ENCODE measurements at regions not wholly inside any gene's neighbourhood (a gene's known extent, or its start where the extent isn't known, plus 50 kb on each side); places are given as distances from the start of the nearest gene placed in this dataset.

DNA sequence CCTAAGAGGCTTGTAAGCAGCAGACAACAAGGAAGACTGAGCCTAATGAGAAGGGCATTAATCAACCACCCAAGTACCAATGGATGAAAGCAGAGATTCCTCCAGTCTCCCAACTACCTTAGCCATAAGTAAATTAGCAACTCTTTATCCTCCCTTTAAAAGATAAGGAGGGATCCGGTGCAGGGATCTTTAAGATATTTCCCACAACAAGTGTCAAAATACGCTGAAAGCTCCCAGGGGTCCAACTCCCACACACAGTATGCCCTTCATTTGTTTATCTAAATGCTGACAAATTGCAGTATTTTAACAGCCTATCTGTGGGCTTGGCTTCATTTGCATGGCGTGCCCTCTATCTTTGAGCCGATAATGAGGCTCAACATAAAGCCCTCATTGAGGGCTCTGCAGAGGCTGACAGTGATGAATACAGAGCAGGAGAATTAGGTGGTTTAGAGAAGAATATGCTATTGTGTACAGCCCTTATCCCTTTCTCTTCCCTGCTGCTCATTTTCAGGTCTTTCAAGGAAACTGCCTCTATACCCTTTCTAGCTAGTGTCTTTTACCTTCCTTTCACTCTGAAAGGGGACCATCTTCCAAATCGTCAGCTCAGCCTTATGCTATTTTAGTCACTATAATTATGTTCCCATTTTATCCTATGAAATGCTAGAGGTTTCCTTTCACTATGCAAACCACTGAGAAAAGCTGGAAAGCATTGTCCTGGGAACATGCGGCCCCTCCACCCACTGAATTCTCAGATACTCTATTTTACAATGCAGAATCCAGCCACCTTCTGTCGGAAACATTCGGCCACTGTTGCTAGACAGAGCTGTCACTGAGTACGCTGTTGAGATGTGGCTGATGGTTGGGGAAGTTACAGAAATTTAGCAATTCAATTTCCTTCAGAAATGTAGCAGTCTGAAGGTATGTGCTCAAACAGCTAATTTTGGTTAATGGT is 575.2 kb upstream of the JAG1 start:
- Histone ChIP-seq H3K4me2 (ENCODE audit: low read depth, low read length, poor library complexity, severe bottlenecking) (no peak overlapping the region), H3K9me3 (ENCODE audit: insufficient read depth, low read depth, low read length) (no peaks in the 10 kb centered on the region), H3K9ac (ENCODE audit: low read depth, low read length, poor library complexity, severe bottlenecking) (no peak overlapping the region), H3K79me2 (ENCODE audit: insufficient read depth, low read length) (no peaks in the 10 kb centered on the region), H2AFZ (ENCODE audit: low read length) (no peak overlapping the region), H3K4me1 (ENCODE audit: insufficient read depth, low read length, poor library complexity, severe bottlenecking) (no peaks in the 10 kb centered on the region), H3K27me3 (ENCODE audit: insufficient read depth, low read length, poor library complexity, severe bottlenecking) (no peaks in the 10 kb centered on the region), H3K36me3 (ENCODE audit: insufficient read depth, low read length) (no peaks in the 10 kb centered on the region), H3F3A (ENCODE audit: low read depth) (no peaks in the 10 kb centered on the region), H4K20me1 (ENCODE audit: insufficient read depth, low read length, poor library complexity, severe bottlenecking) (no peaks in the 10 kb centered on the region), H3K9me2 (replicated peaks; ENCODE audit: low read depth, low read length) (no peaks in the 10 kb centered on the region), H3K4me3 (ENCODE audit: low read length, poor library complexity, severe bottlenecking) (no peak overlapping the region)
- TF ChIP-seq, protein P1, sequence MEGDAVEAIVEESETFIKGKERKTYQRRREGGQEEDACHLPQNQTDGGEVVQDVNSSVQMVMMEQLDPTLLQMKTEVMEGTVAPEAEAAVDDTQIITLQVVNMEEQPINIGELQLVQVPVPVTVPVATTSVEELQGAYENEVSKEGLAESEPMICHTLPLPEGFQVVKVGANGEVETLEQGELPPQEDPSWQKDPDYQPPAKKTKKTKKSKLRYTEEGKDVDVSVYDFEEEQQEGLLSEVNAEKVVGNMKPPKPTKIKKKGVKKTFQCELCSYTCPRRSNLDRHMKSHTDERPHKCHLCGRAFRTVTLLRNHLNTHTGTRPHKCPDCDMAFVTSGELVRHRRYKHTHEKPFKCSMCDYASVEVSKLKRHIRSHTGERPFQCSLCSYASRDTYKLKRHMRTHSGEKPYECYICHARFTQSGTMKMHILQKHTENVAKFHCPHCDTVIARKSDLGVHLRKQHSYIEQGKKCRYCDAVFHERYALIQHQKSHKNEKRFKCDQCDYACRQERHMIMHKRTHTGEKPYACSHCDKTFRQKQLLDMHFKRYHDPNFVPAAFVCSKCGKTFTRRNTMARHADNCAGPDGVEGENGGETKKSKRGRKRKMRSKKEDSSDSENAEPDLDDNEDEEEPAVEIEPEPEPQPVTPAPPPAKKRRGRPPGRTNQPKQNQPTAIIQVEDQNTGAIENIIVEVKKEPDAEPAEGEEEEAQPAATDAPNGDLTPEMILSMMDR (conservative IDR thresholded peaks at IDR 0.05; ENCODE audit: low read length), result no peak
- no peak for TF ChIP-seq EZH2phosphoT487 (IDR thresholded peaks at IDR 0.05; ENCODE audit: borderline replicate concordance)

DNA sequence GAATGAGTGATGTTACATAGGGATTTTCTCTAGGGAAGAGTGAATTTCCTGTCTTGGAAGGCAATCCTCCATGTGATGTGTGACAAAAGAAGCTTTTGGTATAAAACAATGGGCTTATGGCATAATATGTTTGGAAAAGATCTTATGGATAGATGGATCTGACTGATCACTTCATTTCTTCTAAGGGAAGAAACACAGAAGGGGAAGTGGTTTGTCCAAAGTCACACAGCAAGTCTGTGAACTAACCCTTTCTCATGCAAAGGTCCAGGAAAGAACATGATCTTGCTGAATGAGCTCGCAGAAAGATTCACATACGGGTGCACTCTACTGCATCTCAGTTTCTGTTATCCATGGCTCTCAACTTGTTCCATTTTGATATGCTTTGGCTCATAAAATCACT is 575.9 kb upstream of the JAG1 start:
- TF ChIP-seq EZH2phosphoT487 (IDR thresholded peaks at IDR 0.05; ENCODE audit: borderline replicate concordance), result no peak
- TF ChIP-seq, protein P1 (conservative IDR thresholded peaks at IDR 0.05; ENCODE audit: low read length), result no peak
- H3K4me3 ChIP-seq (ENCODE audit: low read length, poor library complexity, severe bottlenecking), result no peak overlapping the region
- no peaks in the 10 kb centered on the region for H3K9me3 ChIP-seq (ENCODE audit: insufficient read depth, low read depth, low read length)
- no peaks in the 10 kb centered on the region for H3K9me2 ChIP-seq (replicated peaks; ENCODE audit: low read depth, low read length)
- H2AFZ ChIP-seq (ENCODE audit: low read length), result no peak overlapping the region
- H4K20me1 ChIP-seq (ENCODE audit: insufficient read depth, low read length, poor library complexity, severe bottlenecking), result no peaks in the 10 kb centered on the region
- H3K4me2 ChIP-seq (ENCODE audit: low read depth, low read length, poor library complexity, severe bottlenecking), result no peak overlapping the region
- H3F3A ChIP-seq (ENCODE audit: low read depth), result no peaks in the 10 kb centered on the region
- H3K4me1 ChIP-seq (ENCODE audit: insufficient read depth, low read length, poor library complexity, severe bottlenecking), result no peaks in the 10 kb centered on the region
- H3K79me2 ChIP-seq (ENCODE audit: insufficient read depth, low read length), result no peaks in the 10 kb centered on the region
- H3K27me3 ChIP-seq (ENCODE audit: insufficient read depth, low read length, poor library complexity, severe bottlenecking), result no peaks in the 10 kb centered on the region
- no peak overlapping the region for H3K9ac ChIP-seq (ENCODE audit: low read depth, low read length, poor library complexity, severe bottlenecking)
- no peaks in the 10 kb centered on the region for H3K36me3 ChIP-seq (ENCODE audit: insufficient read depth, low read length)

DNA sequence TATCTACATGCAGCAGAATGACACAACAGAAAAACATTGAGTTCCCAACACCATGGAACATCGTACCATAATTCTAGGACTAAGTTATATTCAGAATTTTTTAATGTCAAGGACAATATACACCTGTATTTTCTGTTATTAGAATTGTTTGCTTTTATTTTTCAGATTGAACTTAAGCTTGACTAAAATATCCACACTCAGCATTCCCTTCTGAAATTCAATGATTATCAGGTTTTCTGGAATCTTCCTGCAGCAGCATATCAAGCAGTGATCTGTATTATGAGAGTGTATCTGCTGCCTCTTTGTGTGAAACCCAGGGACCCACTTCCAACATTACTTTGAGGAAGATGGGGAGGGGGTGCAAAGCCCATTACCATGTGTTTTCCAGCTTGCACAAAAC is 578.6 kb upstream of the JAG1 start:
- H2AFZ ChIP-seq (ENCODE audit: low read length), result no peak overlapping the region
- no peaks in the 10 kb centered on the region for H3K36me3 ChIP-seq (ENCODE audit: insufficient read depth, low read length)
- no peak overlapping the region for H3K9ac ChIP-seq (ENCODE audit: low read depth, low read length, poor library complexity, severe bottlenecking)
- no peaks in the 10 kb centered on the region for H3K4me1 ChIP-seq (ENCODE audit: insufficient read depth, low read length, poor library complexity, severe bottlenecking)
- H4K20me1 ChIP-seq (ENCODE audit: insufficient read depth, low read length, poor library complexity, severe bottlenecking), result no peaks in the 10 kb centered on the region
- H3K4me2 ChIP-seq (ENCODE audit: low read depth, low read length, poor library complexity, severe bottlenecking), result no peak overlapping the region
- TF ChIP-seq, protein P1 (conservative IDR thresholded peaks at IDR 0.05; ENCODE audit: low read length), result no peak
- no peak for TF ChIP-seq EZH2phosphoT487 (IDR thresholded peaks at IDR 0.05; ENCODE audit: borderline replicate concordance)
- no peaks in the 10 kb centered on the region for H3K9me2 ChIP-seq (replicated peaks; ENCODE audit: low read depth, low read length)
- H3K27me3 ChIP-seq (ENCODE audit: insufficient read depth, low read length, poor library complexity, severe bottlenecking), result no peaks in the 10 kb centered on the region
- no peaks in the 10 kb centered on the region for H3F3A ChIP-seq (ENCODE audit: low read depth)
- no peak overlapping the region for H3K4me3 ChIP-seq (ENCODE audit: low read length, poor library complexity, severe bottlenecking)
- no peaks in the 10 kb centered on the region for H3K9me3 ChIP-seq (ENCODE audit: insufficient read depth, low read depth, low read length)
- no peaks in the 10 kb centered on the region for H3K79me2 ChIP-seq (ENCODE audit: insufficient read depth, low read length)
